Sigmoid colon (tissue), 6 donors: ENCODE measurements at regions not wholly inside any gene's neighbourhood (a gene's known extent, or its start where the extent isn't known, plus 50 kb on each side); places are given as distances from the start of the nearest gene placed in this dataset.

Experiments
- DNase-seq: peaks from one replicate; pipeline ENCODE4 v3.0.0-alpha.2; 2019
- H3K27ac ChIP-seq, 4 donors: fragments of 200-600 bp; sonication (generic); one replicate each; pipeline ENCODE4 v1.5.1; 2016 to 2019; ENCODE audit warnings: mild to moderate bottlenecking in 1 of 4
- H3K27me3 ChIP-seq, 3 donors: fragments of 200-600 bp; sonication (generic); one replicate each; pipeline ENCODE4 v1.5.1; 2019; ENCODE audit warnings: mild to moderate bottlenecking in 1 of 3
- H3K36me3 ChIP-seq, 4 donors: fragments of 200-600 bp; sonication (generic); one replicate each; pipeline ENCODE4 v1.5.1; 2016 to 2019
- H3K4me1 ChIP-seq, 4 donors: fragments of 200-600 bp; sonication (generic); one replicate each; pipeline ENCODE4 v1.5.1; 2017 to 2019
- H3K4me3 ChIP-seq, 4 donors: fragments of 200-600 bp; sonication (generic); one replicate each; pipeline ENCODE4 v1.5.1; 2017 to 2019; ENCODE audit warnings: mild to moderate bottlenecking in 2 of 4, moderate library complexity in 1 of 4
- H3K9me3 ChIP-seq, 4 donors: fragments of 200-600 bp in 3 of 4; sonication (generic) in 3 of 4; one replicate each; pipeline versions ENCODE4 v1.5.1 to v1.6.1; 2013 to 2019
- CTCF ChIP-seq, 4 experiments: fragments of 450-650 bp in 3 of 4; fragments of 200-600 bp in 1 of 4; IDR thresholded peaks; one replicate each; pipeline ENCODE4 v1.5.1; 2016 to 2019; ENCODE audit warnings: antibody characterized with exemption in 4 of 4, mild to moderate bottlenecking in 3 of 4, moderate library complexity in 2 of 4
- EP300 ChIP-seq, 4 donors: sonication (generic); formaldehyde crosslinking; IDR thresholded peaks; one replicate each; pipeline ENCODE4 v1.6.1; 2017; ENCODE audit warnings: antibody characterized with exemption in 4 of 4
- POLR2A ChIP-seq, 2 donors: fragments of 450-650 bp; IDR thresholded peaks; one replicate each; pipeline ENCODE4 v1.6.1; 2016; ENCODE audit warnings: antibody characterized with exemption in 2 of 2, mild to moderate bottlenecking in 2 of 2, moderate library complexity in 2 of 2
- POLR2AphosphoS5 ChIP-seq, 4 donors: sonication (generic); formaldehyde crosslinking; IDR thresholded peaks; one replicate each; pipeline ENCODE4 v1.6.1; 2017; ENCODE audit warnings: antibody characterized with exemption in 4 of 4
- WGBS, 2 donors: extraction: QIAGEN DNeasy Blood & Tissue Kit; methylation state at CpG; one replicate each; pipeline ENCODE4 v1.1.7; 2013; 5-methylcytosine and 5-hydroxymethylcytosine counted together
- intact Hi-C: fragments of 100-400 bp; cut with DNase I; formaldehyde crosslinking; loops from one replicate; pipeline ENCODE4 v1.15.1; 2023
- donor health status: healthy with polysubstance abuse.
- donor health status: healthy.

DNA sequence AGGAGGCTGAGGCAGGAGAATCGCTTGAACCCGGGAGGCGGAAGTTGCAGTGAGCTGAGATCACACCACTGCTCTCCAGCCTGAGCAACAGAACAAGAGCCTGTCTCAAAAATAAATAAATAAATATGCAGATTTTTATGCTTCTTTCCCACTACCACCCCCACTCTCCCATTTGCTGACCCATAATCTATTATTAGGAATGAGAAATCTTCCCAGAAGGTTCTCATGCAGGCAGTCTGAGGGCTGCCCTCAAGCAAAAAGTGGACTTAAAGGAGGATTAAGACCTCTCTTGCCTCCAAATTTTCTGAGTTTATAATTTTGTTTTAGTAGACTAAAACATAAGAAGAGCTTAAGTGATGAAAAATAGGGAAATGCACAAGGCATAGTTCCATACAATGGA is 85.2 kb upstream of the TOMM7 start:
- Histone ChIP-seq H3K9me3 (no peaks in the 10 kb centered on the region), H3K4me3 (no peak overlapping the region), H3K36me3 (no peaks in the 10 kb centered on the region), H3K4me1 (no peaks in the 10 kb centered on the region), H3K27me3 (no peaks in the 10 kb centered on the region), H3K27ac (no peak overlapping the region)
- TF ChIP-seq EP300 (IDR thresholded peaks at IDR 0.05) (no peak), CTCF (IDR thresholded peaks at IDR 0.05) (no peak), POLR2AphosphoS5 (IDR thresholded peaks at IDR 0.05) (no peak), POLR2A (IDR thresholded peaks at IDR 0.05) (no peak)
- intact Hi-C loops = no loop called here
- no peak for DNase-seq
- WGBS, 2 donors = 97 to 99% methylated on average over 3 of the region's 3 CpGs

GRCh38 chr7:22900784-22901183 is 78.1 kb upstream of the TOMM7 start:
- Histone ChIP-seq H3K36me3 (no peaks in the 10 kb centered on the region), H3K4me3 (no peak overlapping the region), H3K4me1 (no peaks in the 10 kb centered on the region), H3K27ac (no peak overlapping the region), H3K9me3 (no peaks in the 10 kb centered on the region), H3K27me3 (no peaks in the 10 kb centered on the region)
- no peak for DNase-seq
- TF ChIP-seq EP300 (IDR thresholded peaks at IDR 0.05) = no peak
- TF ChIP-seq POLR2AphosphoS5 (IDR thresholded peaks at IDR 0.05) = no peak
- TF ChIP-seq CTCF (IDR thresholded peaks at IDR 0.05) = no peak
- TF ChIP-seq POLR2A (IDR thresholded peaks at IDR 0.05) = no peak
- intact Hi-C loops = no loop called here
- WGBS, 2 donors = 54 to 83% methylated on average over 2 of the region's 2 CpGs

DNA sequence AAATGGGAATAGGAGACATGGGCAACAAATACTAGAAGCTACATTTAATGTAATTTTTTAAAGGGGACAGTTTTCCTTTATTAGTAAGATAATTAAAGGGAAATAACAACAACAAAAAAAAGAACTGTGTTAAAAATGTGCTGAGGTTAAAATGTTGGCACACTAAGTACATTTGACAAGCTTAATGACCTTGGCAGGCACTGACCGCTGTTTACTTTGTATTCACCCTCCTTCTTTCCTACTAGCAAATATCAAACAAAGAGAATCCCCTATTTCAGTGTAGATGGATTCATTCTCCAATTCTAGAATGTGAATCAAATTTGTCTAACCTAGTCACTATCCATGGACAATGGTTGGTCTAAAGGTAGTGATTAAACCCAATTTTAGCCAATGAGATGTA is 77.5 kb upstream of the TOMM7 start:
- no peaks in the 10 kb centered on the region for H3K36me3 ChIP-seq
- intact Hi-C loops = no loop called here
- 61 to 77% methylated on average over 1 of the region's 1 CpG for WGBS, 2 donors

GRCh38 chr7:22896917-22897316 is 74.3 kb upstream of the TOMM7 start:
- WGBS, 2 donors = 83 to 84% methylated on average over 5 of the region's 5 CpGs
- Histone ChIP-seq H3K9me3 (no peaks in the 10 kb centered on the region), H3K4me3 (no peak overlapping the region), H3K27ac (no peak overlapping the region), H3K4me1 (no peaks in the 10 kb centered on the region), H3K27me3 (no peaks in the 10 kb centered on the region), H3K36me3 (no peaks in the 10 kb centered on the region)
- intact Hi-C loops = no loop called here
- DNase-seq = no peak
- TF ChIP-seq EP300 (IDR thresholded peaks at IDR 0.05) = no peak
- no peak for TF ChIP-seq POLR2A (IDR thresholded peaks at IDR 0.05)
- no peak for TF ChIP-seq CTCF (IDR thresholded peaks at IDR 0.05)
- TF ChIP-seq POLR2AphosphoS5 (IDR thresholded peaks at IDR 0.05) = no peak

More for the DNA sequence above, 77.5 kb upstream of the TOMM7 start:
- no peak for TF ChIP-seq POLR2AphosphoS5 (IDR thresholded peaks at IDR 0.05)
- no peak for TF ChIP-seq CTCF (IDR thresholded peaks at IDR 0.05)
- TF ChIP-seq POLR2A (IDR thresholded peaks at IDR 0.05) = no peak
- TF ChIP-seq EP300 (IDR thresholded peaks at IDR 0.05) = no peak
- Histone ChIP-seq H3K9me3 (no peaks in the 10 kb centered on the region), H3K4me1 (no peaks in the 10 kb centered on the region), H3K27me3 (no peaks in the 10 kb centered on the region), H3K4me3 (no peak overlapping the region), H3K27ac (no peak overlapping the region)
- no peak for DNase-seq

DNA sequence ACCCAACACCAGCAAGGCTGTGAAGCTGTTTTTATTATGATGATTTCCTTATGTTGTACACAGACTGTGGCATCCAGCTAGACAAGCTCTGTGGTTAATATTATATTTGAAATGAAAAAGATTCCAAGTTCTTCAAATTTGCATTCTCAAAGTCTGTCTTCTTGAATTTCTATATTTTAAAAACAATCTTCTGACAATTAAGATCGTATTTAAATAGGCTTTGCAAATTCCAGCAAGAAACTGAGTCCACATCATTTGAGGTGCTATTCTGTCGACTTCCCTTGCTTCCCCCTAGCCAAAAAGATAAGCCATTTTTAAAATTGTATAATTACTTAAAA is 73.1 kb upstream of the TOMM7 start:
- no peaks in the 10 kb centered on the region for H3K9me3 ChIP-seq
- 78 to 84% methylated on average over 2 of the region's 2 CpGs for WGBS, 2 donors
- intact Hi-C loops = no loop called here

More for the DNA sequence above, 73.1 kb upstream of the TOMM7 start:
- Histone ChIP-seq H3K36me3 (no peaks in the 10 kb centered on the region), H3K4me3 (no peak overlapping the region), H3K27me3 (no peaks in the 10 kb centered on the region), H3K4me1 (no peaks in the 10 kb centered on the region), H3K27ac (no peak overlapping the region)
- TF ChIP-seq EP300 (IDR thresholded peaks at IDR 0.05) (no peak), POLR2A (IDR thresholded peaks at IDR 0.05) (no peak), POLR2AphosphoS5 (IDR thresholded peaks at IDR 0.05) (no peak), CTCF (IDR thresholded peaks at IDR 0.05) (no peak)
- no peak for DNase-seq
